IMR-90 (cell line): ENCODE measurements at regions not wholly inside any gene's neighbourhood (a gene's known extent, or its start where the extent isn't known, plus 50 kb on each side); places are given as distances from the start of the nearest gene placed in this dataset.

ENCODE experiments used
- ATAC-seq: fragments of 200-7000 bp; cut with Tn5 transposase; 2 replicates; pipeline ENCODE4 v1.9.1; 2020; ENCODE audit warnings: low read depth, mild to moderate bottlenecking, moderate library complexity
- BruUV-seq: library from RNA; stranded (reverse); fragments of 400-500 nt; replicated peaks from 2 replicates; lab custom pipeline; 2021; lab: Mats Ljungman, UMichigan
- CTCF ChIA-PET: fragments of 300-600 bp; formaldehyde crosslinking; extraction: SDS; loops from one replicate; lab custom pipeline; 2021; ENCODE audit warnings: antibody characterized with exemption; lab: Yijun Ruan, JAX
- POLR2A ChIA-PET: fragments of 300-600 bp; sonication (Branson Sonifier 250); formaldehyde crosslinking; loops from one replicate; lab custom pipeline; 2022; ENCODE audit warnings: antibody characterized with exemption; ENCODE audit not compliant: unreplicated experiment; lab: Charles Lee
- DNase-seq: peaks from one replicate; pipeline ENCODE4 v3.0.0; 2013
- H2AFZ ChIP-seq: replicated peaks from 2 replicates; pipeline ENCODE3; 2013; ENCODE audit warnings: low read length, mild to moderate bottlenecking; ENCODE audit not compliant: poor library complexity
- H2AK5ac ChIP-seq: 2 replicates; pipeline ENCODE4 v1.6.1; 2013; ENCODE audit warnings: low read depth, low read length, inconsistent platforms
- H2AK9ac ChIP-seq: replicated peaks from 2 replicates; pipeline ENCODE3; 2013; ENCODE audit warnings: mild to moderate bottlenecking, low read depth, low read length, moderate library complexity; ENCODE audit not compliant: poor library complexity
- H2BK120ac ChIP-seq: 2 replicates; pipeline ENCODE4 v1.6.1; 2013; ENCODE audit warnings: low read depth, low read length, inconsistent platforms
- H2BK15ac ChIP-seq: 3 replicates; pipeline ENCODE4 v1.6.1; 2013; ENCODE audit warnings: low read depth, low read length, inconsistent platforms
- H2BK20ac ChIP-seq: 2 replicates; pipeline ENCODE4 v1.6.1; 2013; ENCODE audit warnings: low read depth, mild to moderate bottlenecking, inconsistent platforms, low read length, moderate library complexity
- H2BK5ac ChIP-seq: 2 replicates; pipeline ENCODE4 v1.6.1; 2013; ENCODE audit warnings: mild to moderate bottlenecking, low read depth, low read length, inconsistent platforms; ENCODE audit not compliant: poor library complexity, severe bottlenecking
- H3K14ac ChIP-seq: replicated peaks from 2 replicates; pipeline ENCODE4 v1.6.1; 2013; ENCODE audit warnings: low read depth, low read length, inconsistent platforms
- H3K18ac ChIP-seq: 2 replicates; pipeline ENCODE4 v1.6.1; 2013; ENCODE audit warnings: low read depth, low read length, control low read depth
- H3K23ac ChIP-seq: 2 replicates; pipeline ENCODE4 v1.6.1; 2013; ENCODE audit warnings: low read depth, low read length, inconsistent platforms
- H3K27ac ChIP-seq: 2 replicates; pipeline ENCODE4 v1.5.1; 2013; ENCODE audit warnings: mild to moderate bottlenecking, control low read depth, low read length; ENCODE audit not compliant: insufficient read depth
- H3K27me3 ChIP-seq: 2 replicates; pipeline ENCODE4 v1.6.1; 2013; ENCODE audit warnings: low read length; ENCODE audit not compliant: control insufficient read depth, insufficient read depth
- H3K36me3 ChIP-seq: 2 replicates; pipeline ENCODE4 v1.6.1; 2013; ENCODE audit warnings: low read length, mixed read lengths; ENCODE audit not compliant: control insufficient read depth, insufficient read depth
- H3K4ac ChIP-seq: 2 replicates; pipeline ENCODE4 v1.6.1; 2013; ENCODE audit warnings: low read depth, low read length, inconsistent platforms
- H3K4me1 ChIP-seq: 2 replicates; pipeline ENCODE4 v1.6.1; 2013; ENCODE audit warnings: low read length, mixed read lengths; ENCODE audit not compliant: control insufficient read depth, insufficient read depth
- H3K4me2 ChIP-seq: 2 replicates; pipeline ENCODE4 v1.6.1; 2013; ENCODE audit warnings: low read depth, mild to moderate bottlenecking, control low read depth, low read length, moderate library complexity
- H3K4me3 ChIP-seq: 2 replicates; pipeline ENCODE4 v1.5.1; 2013; ENCODE audit warnings: low read depth, mild to moderate bottlenecking, control low read depth, low read length, moderate library complexity; ENCODE audit not compliant: insufficient read depth
- H3K56ac ChIP-seq: 2 replicates; pipeline ENCODE4 v1.6.1; 2013; ENCODE audit warnings: low read length, inconsistent platforms; ENCODE audit not compliant: insufficient read depth; ENCODE audit errors: extremely low read depth
- H3K79me1 ChIP-seq, 2 experiments: 2 replicates each; pipeline ENCODE4 v1.6.1; 2013; ENCODE audit warnings: low read length in 2 of 2, inconsistent platforms in 1 of 2, low read depth in 1 of 2
- H3K9ac ChIP-seq: 2 replicates; pipeline ENCODE4 v1.6.1; 2013; ENCODE audit warnings: low read depth, low read length, control low read depth
- H3K9me1 ChIP-seq: 2 replicates; pipeline ENCODE4 v1.6.1; 2013; ENCODE audit warnings: low read length, inconsistent platforms; ENCODE audit not compliant: insufficient read depth
- H3K9me3 ChIP-seq: 2 replicates; pipeline ENCODE4 v1.6.1; 2013; ENCODE audit warnings: low read length; ENCODE audit not compliant: control insufficient read depth, insufficient read depth
- H4K20me1 ChIP-seq: 2 replicates; pipeline ENCODE4 v1.6.1; 2013; ENCODE audit warnings: low read length, inconsistent platforms; ENCODE audit not compliant: insufficient read depth
- H4K5ac ChIP-seq: 2 replicates; pipeline ENCODE4 v1.6.1; 2013; ENCODE audit warnings: mild to moderate bottlenecking, low read depth, low read length, control low read depth
- H4K8ac ChIP-seq, 2 experiments: 2 replicates each; pipeline ENCODE4 v1.6.1; 2013; ENCODE audit warnings: low read depth in 2 of 2, low read length in 2 of 2, control low read depth in 1 of 2, inconsistent platforms in 1 of 2
- H4K91ac ChIP-seq: 2 replicates; pipeline ENCODE4 v1.6.1; 2013; ENCODE audit warnings: low read depth, low read length, inconsistent platforms; ENCODE audit not compliant: insufficient read depth
- CHD1 ChIP-seq: IDR thresholded peaks from 2 replicates; pipeline ENCODE4 v1.6.1; 2012; ENCODE audit warnings: low read depth, low read length, improper control_type of control experiment
- MAFK ChIP-seq: IDR thresholded peaks from 2 replicates; pipeline ENCODE4 v1.6.1; 2012; ENCODE audit warnings: low read depth, low read length, improper control_type of control experiment
- WGBS, 2 experiments: methylation state at CpG; one replicate each; pipeline versions ENCODE4 v1.1.5 to v1.1.7; 2013; ENCODE audit warnings: missing lambda C conversion rate in 2 of 2; ENCODE audit not compliant: insufficient read length in 1 of 2; ENCODE audit errors: extremely low coverage in 2 of 2; 5-methylcytosine and 5-hydroxymethylcytosine counted together
- dilution Hi-C: fragments of 300-500 bp; cut with HindIII; formaldehyde crosslinking; loops from one replicate; pipeline ENCODE4 v1.14.3; 2018; ENCODE audit warnings: low sequenced_read_pairs; ENCODE audit not compliant: unreplicated experiment
- in situ Hi-C: fragments of 300-500 bp; cut with MboI; formaldehyde crosslinking; loops from 3 replicates; pipeline ENCODE4 v1.14.3; 2019; ENCODE audit warnings: low sequenced_read_pairs, inconsistent platforms, mixed read lengths
- intact Hi-C: fragments of 100-400 bp; cut with micrococcal nuclease; formaldehyde crosslinking; loops from 2 replicates; pipeline ENCODE4 v1.10.0; 2022

DNA sequence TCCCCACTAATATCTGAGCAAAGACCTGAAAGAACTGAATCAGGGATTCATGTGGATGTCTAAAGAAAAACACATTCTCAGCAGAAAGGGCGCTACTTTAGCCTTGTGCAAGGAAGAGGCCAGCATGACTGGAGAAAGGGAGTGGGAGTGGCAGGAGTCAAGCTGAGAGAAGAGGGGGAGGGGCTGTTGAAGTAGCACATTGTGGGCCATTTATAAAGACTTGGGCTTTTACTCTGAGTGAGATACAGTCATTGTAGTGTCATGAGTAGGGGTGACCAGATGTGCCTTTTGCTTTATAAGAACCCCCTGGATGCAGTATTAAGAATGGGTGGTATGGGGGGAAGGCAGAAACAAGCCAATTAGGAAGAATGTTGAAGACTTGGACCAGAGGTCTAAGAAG, 452.8 kb downstream of the ENC1 start:
- H2BK15ac ChIP-seq, result no peak overlapping the region
- no peak overlapping the region for H3K4ac ChIP-seq
- no peak overlapping the region for H4K5ac ChIP-seq
- CTCF ChIA-PET, result no interaction called here
- no peak overlapping the region for H2AFZ ChIP-seq
- no CpG with 5 or more reads among the region's 1 CpG for WGBS, 2 experiments
- H4K20me1 ChIP-seq, result no peaks in the 10 kb centered on the region
- no peak overlapping the region for H2AK5ac ChIP-seq
- H2BK20ac ChIP-seq, result no peak overlapping the region
- dilution Hi-C loops (no loop called here), intact Hi-C loops (no loop called here), in situ Hi-C loops (no loop called here)
- no peak overlapping the region for H3K4me3 ChIP-seq
- peaks cover 2% of the 10 kb centered on the region; the same call in 1 of the 2 replicates for H3K27me3 ChIP-seq
- ATAC-seq (no peak), DNase-seq (no peak)
- H3K18ac ChIP-seq, result no peak overlapping the region
- no peak overlapping the region for H3K9ac ChIP-seq
- POLR2A ChIA-PET, result no interaction called here
- no peak overlapping the region for H2AK9ac ChIP-seq
- TF ChIP-seq CHD1 (no peak), MAFK (no peak)
- H3K9me1 ChIP-seq, result no peaks in the 10 kb centered on the region
- H3K79me1 ChIP-seq, result no peaks in the 10 kb centered on the region
- no peak overlapping the region for H4K8ac ChIP-seq
- no peak overlapping the region for H3K4me2 ChIP-seq
- H3K4me1 ChIP-seq, result no peaks in the 10 kb centered on the region
- no peak overlapping the region for H3K14ac ChIP-seq
- no peaks in the 10 kb centered on the region for H3K36me3 ChIP-seq
- H3K56ac ChIP-seq, result no peak overlapping the region
- no peak overlapping the region for H3K23ac ChIP-seq
- no TSS peak for BruUV-seq
- H3K27ac ChIP-seq, result no peak overlapping the region
- H2BK120ac ChIP-seq, result no peak overlapping the region
- no peak overlapping the region for H4K91ac ChIP-seq
- H3K9me3 ChIP-seq, result peaks cover 3% of the 10 kb centered on the region; the same call in 1 of the 2 replicates
- H2BK5ac ChIP-seq, result no peak overlapping the region
